CD4-positive, alpha-beta T cell treated with Interleukin-6 at 100 ng/mL for 8 hours (primary cell): ENCODE measurements at regions not wholly inside any gene's neighbourhood (a gene's known extent, or its start where the extent isn't known, plus 50 kb on each side); places are given as distances from the start of the nearest gene placed in this dataset.
"Not testable (repeated sequence)": the region's sequence is repeated elsewhere in the genome, so short reads cannot be mapped to it uniquely, and the experiment has no call there.

Experiments
- DNase-seq: peaks from one replicate; pipeline ENCODE4 v3.0.0-alpha.2; 2020; ENCODE audit warnings: mixed read lengths, low spot score

GRCh38 chr13:90454002-90454636 is 893.4 kb upstream of the MIR17HG start:
- DNase-seq = no peak

GRCh38 chr13:90455067-90455466 is 892.4 kb upstream of the MIR17HG start:
- DNase-seq = no peak

GRCh38 chr13:90455823-90456222 is 891.7 kb upstream of the MIR17HG start:
- DNase-seq = no peak

GRCh38 chr13:90461398-90461797 is 886.1 kb upstream of the MIR17HG start:
- no peak for DNase-seq

GRCh38 chr13:90477216-90477615 is 870.3 kb upstream of the MIR17HG start:
- DNase-seq = no peak

- no peak for DNase-seq
These were observed 863.6 kb upstream of the MIR17HG start for GRCh38 chr13:90483906-90484305.

GRCh38 chr13:90485436-90485835 is 862.1 kb upstream of the MIR17HG start:
- DNase-seq = no peak

- no peak for DNase-seq
These were observed 854.6 kb upstream of the MIR17HG start for GRCh38 chr13:90492872-90493271.

- DNase-seq = no peak
These were observed 853.8 kb upstream of the MIR17HG start for GRCh38 chr13:90493667-90494066.

- not testable (repeated sequence) for DNase-seq
These were observed 852.6 kb upstream of the MIR17HG start for GRCh38 chr13:90494849-90495248.

GRCh38 chr13:90498096-90498495 is 849.4 kb upstream of the MIR17HG start:
- DNase-seq = no peak

GRCh38 chr13:90498816-90499215 is 848.7 kb upstream of the MIR17HG start:
- DNase-seq = no peak

- DNase-seq = no peak
These were observed 846.9 kb upstream of the MIR17HG start for GRCh38 chr13:90500569-90500968.

- DNase-seq = no peak
These were observed 845.3 kb upstream of the MIR17HG start for GRCh38 chr13:90502153-90502552.

- DNase-seq = no peak
These were observed 844.7 kb upstream of the MIR17HG start for GRCh38 chr13:90502762-90503161.

GRCh38 chr13:90510319-90510718 is 837.2 kb upstream of the MIR17HG start:
- DNase-seq = no peak

GRCh38 chr13:90511903-90512302 is 835.6 kb upstream of the MIR17HG start:
- DNase-seq = no peak

GRCh38 chr13:90514712-90515111 is 832.8 kb upstream of the MIR17HG start:
- not testable (repeated sequence) for DNase-seq

GRCh38 chr13:90518417-90518816 is 829.1 kb upstream of the MIR17HG start:
- DNase-seq = no peak

GRCh38 chr13:90519157-90519556 is 828.3 kb upstream of the MIR17HG start:
- no peak for DNase-seq

- no peak for DNase-seq
These were observed 820.8 kb upstream of the MIR17HG start for GRCh38 chr13:90526711-90527110.

- DNase-seq = no peak
These were observed 815.7 kb upstream of the MIR17HG start for GRCh38 chr13:90531744-90532143.

- no peak for DNase-seq
These were observed 814.5 kb upstream of the MIR17HG start for GRCh38 chr13:90532861-90533492.

- DNase-seq = no peak
These were observed 813.6 kb upstream of the MIR17HG start for GRCh38 chr13:90533866-90534265.
